GM13976 (cell line): ENCODE measurements at regions not wholly inside any gene's neighbourhood (a gene's known extent, or its start where the extent isn't known, plus 50 kb on each side); places are given as distances from the start of the nearest gene placed in this dataset.

ENCODE experiments used
- DNase-seq: peaks from one replicate; pipeline ENCODE4 v3.0.0; 2012; ENCODE audit warnings: low spot score
- in situ Hi-C: fragments of 300-500 bp; cut with MboI; formaldehyde crosslinking; loops from one replicate; pipeline ENCODE4 v1.12.0; 2022; ENCODE audit warnings: low sequenced_read_pairs, mixed read lengths, inconsistent platforms; ENCODE audit not compliant: unreplicated experiment
- TF ChIP-seq, protein P1 (sequence below): IDR thresholded peaks from 2 replicates; pipeline ENCODE4 v1.5.1; 2012; ENCODE audit warnings: borderline replicate concordance, mild to moderate bottlenecking; ENCODE audit not compliant: insufficient read depth; ENCODE audit errors: extremely low read depth, missing control alignments, control extremely low read depth

- TF ChIP-seq, protein P1, sequence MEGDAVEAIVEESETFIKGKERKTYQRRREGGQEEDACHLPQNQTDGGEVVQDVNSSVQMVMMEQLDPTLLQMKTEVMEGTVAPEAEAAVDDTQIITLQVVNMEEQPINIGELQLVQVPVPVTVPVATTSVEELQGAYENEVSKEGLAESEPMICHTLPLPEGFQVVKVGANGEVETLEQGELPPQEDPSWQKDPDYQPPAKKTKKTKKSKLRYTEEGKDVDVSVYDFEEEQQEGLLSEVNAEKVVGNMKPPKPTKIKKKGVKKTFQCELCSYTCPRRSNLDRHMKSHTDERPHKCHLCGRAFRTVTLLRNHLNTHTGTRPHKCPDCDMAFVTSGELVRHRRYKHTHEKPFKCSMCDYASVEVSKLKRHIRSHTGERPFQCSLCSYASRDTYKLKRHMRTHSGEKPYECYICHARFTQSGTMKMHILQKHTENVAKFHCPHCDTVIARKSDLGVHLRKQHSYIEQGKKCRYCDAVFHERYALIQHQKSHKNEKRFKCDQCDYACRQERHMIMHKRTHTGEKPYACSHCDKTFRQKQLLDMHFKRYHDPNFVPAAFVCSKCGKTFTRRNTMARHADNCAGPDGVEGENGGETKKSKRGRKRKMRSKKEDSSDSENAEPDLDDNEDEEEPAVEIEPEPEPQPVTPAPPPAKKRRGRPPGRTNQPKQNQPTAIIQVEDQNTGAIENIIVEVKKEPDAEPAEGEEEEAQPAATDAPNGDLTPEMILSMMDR = no peak
- no peak for DNase-seq
- in situ Hi-C loops = no loop called here
These were observed 246.4 kb downstream of the SPRY2 start for GRCh38 chr13:80094526-80094925.

DNA sequence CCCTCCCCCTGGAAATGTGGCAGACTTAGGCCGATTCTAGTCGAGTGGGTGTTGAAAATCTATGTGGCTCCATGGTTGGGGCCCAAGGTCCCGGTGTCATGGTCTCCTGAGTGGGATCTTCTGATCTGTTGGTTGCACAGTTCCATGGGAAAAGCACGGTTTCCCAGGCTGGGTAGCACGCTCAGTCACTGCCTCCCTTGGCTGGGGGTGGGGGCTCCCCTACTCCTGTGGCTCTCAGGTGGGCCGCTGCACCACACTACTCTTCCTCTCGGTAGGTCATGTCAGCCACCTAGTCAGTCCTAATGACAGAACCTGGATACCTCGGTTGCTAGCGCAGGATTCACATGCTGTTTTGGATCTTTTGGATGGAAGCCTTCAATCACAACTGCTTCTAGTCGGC, 247.0 kb downstream of the SPRY2 start:
- no peak for DNase-seq
- in situ Hi-C loops = no loop called here
- TF ChIP-seq, protein P1 = no peak

- in situ Hi-C loops = no loop called here
- DNase-seq = no peak
- TF ChIP-seq, protein P1 = no peak
These were observed 254.6 kb downstream of the SPRY2 start for GRCh38 chr13:80086304-80086721.

GRCh38 chr13:80083853-80084676, 256.9 kb downstream of the SPRY2 start:
- TF ChIP-seq, protein P1 = no peak
- in situ Hi-C loops = no loop called here
- no peak for DNase-seq

GRCh38 chr13:80083081-80083852, 257.7 kb downstream of the SPRY2 start:
- no peak for DNase-seq
- in situ Hi-C loops = no loop called here
- TF ChIP-seq, protein P1 = no peak

- no peak for DNase-seq
- TF ChIP-seq, protein P1 = no peak
- in situ Hi-C loops = no loop called here
These were observed 258.4 kb downstream of the SPRY2 start for GRCh38 chr13:80082396-80083080.
